K562 (cell line): ENCODE measurements at regions not wholly inside any gene's neighbourhood (a gene's known extent, or its start where the extent isn't known, plus 50 kb on each side); places are given as distances from the start of the nearest gene placed in this dataset.

Source experiments
- ARID1B ChIP-seq: fragments of 450-650 bp; IDR thresholded peaks from 2 replicates; pipeline ENCODE4 v1.6.1; 2016; ENCODE audit warnings: antibody characterized with exemption, mild to moderate bottlenecking, inconsistent platforms
- BACH1 ChIP-seq: fragments of 200-800 bp; sonication (Bioruptor generic); IDR thresholded peaks from 2 replicates; pipeline ENCODE4 v1.6.1; 2016; ENCODE audit warnings: missing genetic modification characterization, missing compliant biosample characterization
- E2F6 ChIP-seq, 2 experiments: IDR thresholded peaks; 2 replicates each; pipeline ENCODE4 v1.6.1; 2011; ENCODE audit warnings: borderline replicate concordance in 1 of 2, control low read depth in 1 of 2, low read depth in 1 of 2, low read length in 1 of 2, mild to moderate bottlenecking in 1 of 2, mixed read lengths in 1 of 2, moderate library complexity in 1 of 2; ENCODE audit not compliant: insufficient read depth in 1 of 2, insufficient read length in 1 of 2, poor library complexity in 1 of 2, severe bottlenecking in 1 of 2; ENCODE audit errors: extremely low read depth in 1 of 2
- FOS ChIP-seq: IDR thresholded peaks from 3 replicates; pipeline ENCODE4 v1.6.1; 2011; ENCODE audit not compliant: insufficient read length; ENCODE audit errors: extremely low read depth
- FUS ChIP-seq: fragments of 200-400 bp; formaldehyde crosslinking; optimal IDR thresholded peaks from 2 replicates; pipeline ENCODE3; 2017; ENCODE audit warnings: low read depth, low read length
- LCOR ChIP-seq: sonication (generic); formaldehyde crosslinking; IDR thresholded peaks from 2 replicates; pipeline ENCODE4 v1.8.0; 2022; ENCODE audit warnings: mild to moderate bottlenecking, missing genetic modification reagents
- NR2C2 ChIP-seq, 2 experiments: fragments of 200-800 bp in 1 of 2; sonication (Bioruptor generic) in 1 of 2; sonication (generic) in 1 of 2; formaldehyde crosslinking in 1 of 2; IDR thresholded peaks; 2 replicates each; pipeline versions ENCODE4 v1.6.1 to v1.8.0; 2016 to 2022; ENCODE audit warnings: mild to moderate bottlenecking in 1 of 2, missing compliant biosample characterization in 1 of 2, missing genetic modification characterization in 1 of 2, missing genetic modification reagents in 1 of 2
- POLR2H ChIP-seq: IDR thresholded peaks from 2 replicates; pipeline ENCODE4 v1.6.1; 2016; ENCODE audit warnings: missing genetic modification characterization, low read depth, mild to moderate bottlenecking, control low read depth, missing compliant biosample characterization, moderate library complexity
- RBBP5 ChIP-seq: fragments of 200-600 bp; sonication (generic); IDR thresholded peaks from 2 replicates; pipeline ENCODE4 v1.6.1; 2012; ENCODE audit warnings: borderline replicate concordance, mild to moderate bottlenecking, low read length, control low read depth, inconsistent platforms; ENCODE audit not compliant: insufficient read depth, poor library complexity, severe bottlenecking
- SLC30A9 ChIP-seq: fragments of 250-450 bp; sonication (Bioruptor Pico); IDR thresholded peaks from 2 replicates; pipeline ENCODE4 v1.8.0; 2022; ENCODE audit warnings: mild to moderate bottlenecking, moderate library complexity
- TAF7 ChIP-seq: fragments of 450-650 bp; IDR thresholded peaks from 2 replicates; pipeline ENCODE4 v1.6.1; 2016; ENCODE audit warnings: missing genetic modification characterization, missing compliant biosample characterization
- TRIM28 ChIP-seq: fragments of 450-650 bp; IDR thresholded peaks from 2 replicates; pipeline ENCODE4 v1.6.1; 2017
- ZC3H8 ChIP-seq: fragments of 450-650 bp; IDR thresholded peaks from 2 replicates; pipeline ENCODE4 v1.6.1; 2017
- ZKSCAN8 ChIP-seq: fragments of 200-800 bp; sonication (Bioruptor generic); IDR thresholded peaks from 2 replicates; pipeline ENCODE4 v1.6.1; 2016; ENCODE audit warnings: missing genetic modification characterization, missing compliant biosample characterization
- ZNF282 ChIP-seq: sonication (generic); formaldehyde crosslinking; IDR thresholded peaks from 2 replicates; pipeline ENCODE4 v1.8.1; 2023; ENCODE audit warnings: missing genetic modification reagents
- ZNF3 ChIP-seq: fragments of 250-450 bp; sonication (Bioruptor Pico); IDR thresholded peaks from 2 replicates; pipeline ENCODE4 v1.5.0; 2021; ENCODE audit warnings: mild to moderate bottlenecking, moderate library complexity
- ZNF518B ChIP-seq: fragments of 250-450 bp; sonication (Bioruptor Pico); IDR thresholded peaks from 2 replicates; pipeline ENCODE4 v1.5.0; 2021; ENCODE audit warnings: mild to moderate bottlenecking, moderate library complexity
- ZNF830 ChIP-seq: fragments of 250-450 bp; sonication (Bioruptor Pico); IDR thresholded peaks from 2 replicates; pipeline ENCODE4 v1.5.0; 2021; ENCODE audit warnings: mild to moderate bottlenecking

- TF ChIP-seq ZNF518B (CRISPR knock-in tag) (no peak), FUS (no peak), E2F6 (IDR thresholded peaks at IDR 0.05; ENCODE audit: borderline replicate concordance in 1 of 2, extremely low read depth in 1 of 2, insufficient read depth in 1 of 2, insufficient read length in 1 of 2, low read depth in 1 of 2, low read length in 1 of 2, poor library complexity in 1 of 2, severe bottlenecking in 1 of 2) (peak in 1 of 2 experiments; percentile 9), ZNF282 (CRISPR knock-in tag) (no peak), BACH1 (tag) (no peak), TAF7 (tag) (no peak), RBBP5 (peak; percentile 27), TRIM28 (no peak), LCOR (no peak), FOS (peak; percentile 10), NR2C2 (CRISPR knock-in tag; IDR thresholded peaks at IDR 0.05) (no peak), NR2C2 (tag; IDR thresholded peaks at IDR 0.05) (no peak), ARID1B (peak; percentile 49; the same call in 1 of the 2 replicates), ZNF3 (CRISPR knock-in tag) (no peak), ZKSCAN8 (CRISPR knock-in tag) (no peak), ZNF830 (CRISPR knock-in tag) (no peak), POLR2H (no peak), SLC30A9 (CRISPR knock-in tag) (no peak), ZC3H8 (no peak)
These were observed 52.7 kb upstream of the SPATA12 start (continued) for GRCh38 chr3:57007521-57008460.
